ENCODE measurements at regions not wholly inside any gene's neighbourhood (a gene's known extent, or its start where the extent isn't known, plus 50 kb on each side); places are given as distances from the start of the nearest gene placed in this dataset.

DNA sequence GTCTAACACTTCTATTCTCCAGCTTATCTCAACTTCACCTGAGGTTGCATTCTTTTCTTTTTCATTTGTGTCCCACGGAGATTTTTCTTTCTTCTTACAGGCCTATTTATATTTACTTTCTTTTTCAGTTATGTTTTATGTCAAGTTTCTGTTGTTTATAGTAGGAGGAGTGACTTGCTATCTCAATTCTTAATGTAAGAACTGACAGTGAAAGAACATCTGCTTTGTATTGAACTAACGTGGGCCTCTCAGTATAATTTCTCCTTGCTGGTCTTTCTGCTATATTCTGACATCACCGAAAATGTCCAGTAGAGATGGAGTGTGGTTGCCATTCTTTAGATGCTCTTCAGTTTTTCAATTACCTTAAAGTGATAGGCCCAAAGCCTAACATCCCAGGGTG, 521.7 kb downstream of the EPM2A start:
- TF ChIP-seq, protein P1, sequence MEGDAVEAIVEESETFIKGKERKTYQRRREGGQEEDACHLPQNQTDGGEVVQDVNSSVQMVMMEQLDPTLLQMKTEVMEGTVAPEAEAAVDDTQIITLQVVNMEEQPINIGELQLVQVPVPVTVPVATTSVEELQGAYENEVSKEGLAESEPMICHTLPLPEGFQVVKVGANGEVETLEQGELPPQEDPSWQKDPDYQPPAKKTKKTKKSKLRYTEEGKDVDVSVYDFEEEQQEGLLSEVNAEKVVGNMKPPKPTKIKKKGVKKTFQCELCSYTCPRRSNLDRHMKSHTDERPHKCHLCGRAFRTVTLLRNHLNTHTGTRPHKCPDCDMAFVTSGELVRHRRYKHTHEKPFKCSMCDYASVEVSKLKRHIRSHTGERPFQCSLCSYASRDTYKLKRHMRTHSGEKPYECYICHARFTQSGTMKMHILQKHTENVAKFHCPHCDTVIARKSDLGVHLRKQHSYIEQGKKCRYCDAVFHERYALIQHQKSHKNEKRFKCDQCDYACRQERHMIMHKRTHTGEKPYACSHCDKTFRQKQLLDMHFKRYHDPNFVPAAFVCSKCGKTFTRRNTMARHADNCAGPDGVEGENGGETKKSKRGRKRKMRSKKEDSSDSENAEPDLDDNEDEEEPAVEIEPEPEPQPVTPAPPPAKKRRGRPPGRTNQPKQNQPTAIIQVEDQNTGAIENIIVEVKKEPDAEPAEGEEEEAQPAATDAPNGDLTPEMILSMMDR (IDR thresholded peaks at IDR 0.05), result no peak
- TF ChIP-seq, protein P2, sequence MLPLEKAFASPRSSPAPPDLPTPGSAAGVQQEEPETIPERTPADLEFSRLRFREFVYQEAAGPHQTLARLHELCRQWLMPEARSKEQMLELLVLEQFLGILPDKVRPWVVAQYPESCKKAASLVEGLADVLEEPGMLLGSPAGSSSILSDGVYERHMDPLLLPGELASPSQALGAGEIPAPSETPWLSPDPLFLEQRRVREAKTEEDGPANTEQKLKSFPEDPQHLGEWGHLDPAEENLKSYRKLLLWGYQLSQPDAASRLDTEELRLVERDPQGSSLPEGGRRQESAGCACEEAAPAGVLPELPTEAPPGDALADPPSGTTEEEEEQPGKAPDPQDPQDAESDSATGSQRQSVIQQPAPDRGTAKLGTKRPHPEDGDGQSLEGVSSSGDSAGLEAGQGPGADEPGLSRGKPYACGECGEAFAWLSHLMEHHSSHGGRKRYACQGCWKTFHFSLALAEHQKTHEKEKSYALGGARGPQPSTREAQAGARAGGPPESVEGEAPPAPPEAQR (CRISPR knock-in tag; IDR thresholded peaks at IDR 0.05), result no peak
- TF ChIP-seq NFE2L1 (CRISPR knock-in tag; IDR thresholded peaks at IDR 0.05) (no peak), NR2C2 (CRISPR knock-in tag; IDR thresholded peaks at IDR 0.05) (no peak), SOX15 (CRISPR knock-in tag; IDR thresholded peaks at IDR 0.05) (no peak), ETV6 (CRISPR knock-in tag; IDR thresholded peaks at IDR 0.05) (no peak), MYBL2 (CRISPR knock-in tag; IDR thresholded peaks at IDR 0.05) (no peak), TP53 (CRISPR knock-in tag; IDR thresholded peaks at IDR 0.05) (no peak), ZBTB21 (CRISPR knock-in tag; IDR thresholded peaks at IDR 0.05; ENCODE audit: borderline replicate concordance) (no peak), EMX1 (CRISPR knock-in tag; IDR thresholded peaks at IDR 0.05) (no peak), ZNF512 (CRISPR knock-in tag; IDR thresholded peaks at IDR 0.05; ENCODE audit: borderline replicate concordance) (no peak), ELF4 (CRISPR knock-in tag; IDR thresholded peaks at IDR 0.05; ENCODE audit: low read depth) (no peak)
- TF ChIP-seq, protein P3, sequence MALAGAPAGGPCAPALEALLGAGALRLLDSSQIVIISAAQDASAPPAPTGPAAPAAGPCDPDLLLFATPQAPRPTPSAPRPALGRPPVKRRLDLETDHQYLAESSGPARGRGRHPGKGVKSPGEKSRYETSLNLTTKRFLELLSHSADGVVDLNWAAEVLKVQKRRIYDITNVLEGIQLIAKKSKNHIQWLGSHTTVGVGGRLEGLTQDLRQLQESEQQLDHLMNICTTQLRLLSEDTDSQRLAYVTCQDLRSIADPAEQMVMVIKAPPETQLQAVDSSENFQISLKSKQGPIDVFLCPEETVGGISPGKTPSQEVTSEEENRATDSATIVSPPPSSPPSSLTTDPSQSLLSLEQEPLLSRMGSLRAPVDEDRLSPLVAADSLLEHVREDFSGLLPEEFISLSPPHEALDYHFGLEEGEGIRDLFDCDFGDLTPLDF (CRISPR knock-in tag; IDR thresholded peaks at IDR 0.05), result no peak
- TF ChIP-seq, protein P4, sequence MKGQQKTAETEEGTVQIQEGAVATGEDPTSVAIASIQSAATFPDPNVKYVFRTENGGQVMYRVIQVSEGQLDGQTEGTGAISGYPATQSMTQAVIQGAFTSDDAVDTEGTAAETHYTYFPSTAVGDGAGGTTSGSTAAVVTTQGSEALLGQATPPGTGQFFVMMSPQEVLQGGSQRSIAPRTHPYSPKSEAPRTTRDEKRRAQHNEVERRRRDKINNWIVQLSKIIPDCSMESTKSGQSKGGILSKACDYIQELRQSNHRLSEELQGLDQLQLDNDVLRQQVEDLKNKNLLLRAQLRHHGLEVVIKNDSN (CRISPR knock-in tag; IDR thresholded peaks at IDR 0.05), result no peak

Measured in WTC11 (cell line).